Right lobe of liver (tissue), 6 donors: ENCODE measurements at regions not wholly inside any gene's neighbourhood (a gene's known extent, or its start where the extent isn't known, plus 50 kb on each side); places are given as distances from the start of the nearest gene placed in this dataset.

Experiments used
- ATAC-seq, 4 donors: fragments of 200-7000 bp; cut with Tn5 transposase; one replicate each; pipeline ENCODE4 v1.9.1; 2020; ENCODE audit warnings: mild to moderate bottlenecking in 4 of 4, moderate library complexity in 4 of 4
- DNase-seq, 3 donors: peaks; one replicate each; pipeline ENCODE4 v3.0.0-alpha.2; 2020
- H3K27ac ChIP-seq, 3 donors: fragments of 200-600 bp; one replicate each; pipeline ENCODE4 v1.8.0; 2022
- H3K27me3 ChIP-seq, 2 donors: fragments of 200-600 bp; one replicate each; pipeline ENCODE4 v1.8.0; 2022
- H3K36me3 ChIP-seq, 4 donors: fragments of 200-600 bp; sonication (generic) in 1 of 4; one replicate each; pipeline versions ENCODE4 v1.5.1 to v1.8.0; 2017 to 2022; ENCODE audit warnings: control low read depth in 1 of 4
- H3K4me1 ChIP-seq, 4 donors: fragments of 200-600 bp; sonication (generic) in 1 of 4; one replicate each; pipeline versions ENCODE4 v1.5.1 to v1.8.0; 2017 to 2022; ENCODE audit warnings: control low read depth in 1 of 4
- H3K4me3 ChIP-seq, 3 donors: fragments of 200-600 bp; one replicate each; pipeline ENCODE4 v1.8.0; 2022
- H3K9me3 ChIP-seq, 4 donors: fragments of 200-600 bp; sonication (generic) in 1 of 4; one replicate each; pipeline versions ENCODE4 v1.5.1 to v1.8.0; 2017 to 2022; ENCODE audit warnings: control low read depth in 1 of 4
- CTCF ChIP-seq, 4 donors: fragments of 200-600 bp in 3 of 4; fragments of 450-650 bp in 1 of 4; IDR thresholded peaks; one replicate each; pipeline versions ENCODE4 v1.5.1 to v1.8.0; 2016 to 2022; ENCODE audit warnings: antibody characterized with exemption in 4 of 4, mild to moderate bottlenecking in 2 of 4
- POLR2A ChIP-seq: fragments of 450-650 bp; IDR thresholded peaks from one replicate; pipeline ENCODE4 v1.6.1; 2017; ENCODE audit warnings: antibody characterized with exemption, mild to moderate bottlenecking
- WGBS: methylation state at CpG from one replicate; pipeline ENCODE4 v1.1.6; 2018; ENCODE audit warnings: low coverage, low lambda C conversion rate; ENCODE audit not compliant: insufficient coverage; ENCODE audit errors: missing lambda C conversion rate; 5-methylcytosine and 5-hydroxymethylcytosine counted together
- intact Hi-C, 2 donors: fragments of 100-400 bp; cut with DNase I; formaldehyde crosslinking; loops; one replicate each; pipeline versions ENCODE4 v1.11.2 to v1.14.1; 2022
- donor health status: DM: no; HTN: yes; CAD: no.
- donor health status: DM: no; HTN: no; CAD: no.
- donor health status: DM: no; HTN: no; CAD: no.
- donor health status: DM: no; HTN: yes; CAD: no.
- donor health status: DM: no; HTN: yes; CAD: no.

GRCh38 chr12:19030180-19030579 is 99.4 kb upstream of the PLEKHA5 start:
- ATAC-seq (no peak), DNase-seq (no peak)
- WGBS, result 73% methylated on average over 4 of the region's 4 CpGs
- Histone ChIP-seq H3K9me3 (no peaks in the 10 kb centered on the region), H3K36me3 (no peaks in the 10 kb centered on the region), H3K27ac (no peak overlapping the region), H3K27me3 (no peaks in the 10 kb centered on the region), H3K4me1 (no peaks in the 10 kb centered on the region), H3K4me3 (no peak overlapping the region)
- TF ChIP-seq CTCF (IDR thresholded peaks at IDR 0.05) (no peak), POLR2A (no peak)
- intact Hi-C loops, result no loop called here

- no peak for ATAC-seq
These were observed 98.9 kb upstream of the PLEKHA5 start for GRCh38 chr12:19030603-19031002.

DNA sequence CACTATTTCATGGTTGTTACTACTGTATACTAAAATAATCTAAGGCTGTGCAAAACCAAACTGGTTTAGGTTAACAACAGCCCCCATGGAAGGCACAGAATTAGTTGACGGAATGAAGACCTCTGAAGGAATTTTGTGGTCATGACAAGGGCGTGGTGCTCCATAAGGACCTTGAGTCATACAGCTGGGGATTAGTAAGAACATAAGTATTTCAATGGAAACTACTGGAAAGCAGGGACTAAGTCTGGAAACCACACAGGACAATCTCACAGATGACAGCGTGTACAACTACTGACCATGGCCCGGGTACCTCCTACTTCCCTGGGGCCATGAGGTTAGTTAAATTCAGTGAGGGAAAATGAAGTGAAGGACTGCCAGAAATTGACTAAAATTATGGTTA is 98.5 kb upstream of the PLEKHA5 start:
- H3K36me3 ChIP-seq, result no peaks in the 10 kb centered on the region
- H3K4me3 ChIP-seq, result no peak overlapping the region
- H3K27ac ChIP-seq, result no peak overlapping the region
- H3K27me3 ChIP-seq, result no peaks in the 10 kb centered on the region
- WGBS, result 77% methylated on average over 4 of the region's 4 CpGs
- DNase-seq (no peak), ATAC-seq (no peak)
- H3K9me3 ChIP-seq, result no peaks in the 10 kb centered on the region
- intact Hi-C loops, result no loop called here
- no peak for TF ChIP-seq POLR2A
- no peak for TF ChIP-seq CTCF (IDR thresholded peaks at IDR 0.05)
- H3K4me1 ChIP-seq, result no peaks in the 10 kb centered on the region

More at GRCh38 chr12:19030603-19031002, 98.9 kb upstream of the PLEKHA5 start:
- intact Hi-C loops, result no loop called here
- no peak for TF ChIP-seq POLR2A
- TF ChIP-seq CTCF (IDR thresholded peaks at IDR 0.05), result no peak
- Histone ChIP-seq H3K4me1 (no peaks in the 10 kb centered on the region), H3K27me3 (no peaks in the 10 kb centered on the region), H3K36me3 (no peaks in the 10 kb centered on the region), H3K27ac (no peak overlapping the region), H3K4me3 (no peak overlapping the region), H3K9me3 (no peaks in the 10 kb centered on the region)
- no peak for DNase-seq

- no peaks in the 10 kb centered on the region for H3K36me3 ChIP-seq
- 85% methylated on average over 2 of the region's 5 CpGs for WGBS
- ATAC-seq, result no peak
These were observed 96.7 kb upstream of the PLEKHA5 start for GRCh38 chr12:19032826-19033225.

More at GRCh38 chr12:19032826-19033225, 96.7 kb upstream of the PLEKHA5 start:
- TF ChIP-seq CTCF (IDR thresholded peaks at IDR 0.05), result no peak
- no peak for TF ChIP-seq POLR2A
- intact Hi-C loops, result no loop called here
- no peaks in the 10 kb centered on the region for H3K4me1 ChIP-seq
- no peaks in the 10 kb centered on the region for H3K9me3 ChIP-seq
- no peak for DNase-seq
- H3K27ac ChIP-seq, result no peak overlapping the region
- no peak overlapping the region for H3K4me3 ChIP-seq
- H3K27me3 ChIP-seq, result no peaks in the 10 kb centered on the region
